HCT116 (cell line): ENCODE measurements at regions not wholly inside any gene's neighbourhood (a gene's known extent, or its start where the extent isn't known, plus 50 kb on each side); places are given as distances from the start of the nearest gene placed in this dataset.

ENCODE experiments used
- ATAC-seq: fragments of 200-7000 bp; cut with Tn5 transposase; 2 replicates; pipeline ENCODE4 v1.9.1; 2020; ENCODE audit warnings: mild to moderate bottlenecking, moderate library complexity
- BruUV-seq: library from RNA; stranded (reverse); fragments of 400-500 nt; replicated peaks from 2 replicates; lab custom pipeline; 2021; lab: Mats Ljungman, UMichigan
- CTCF ChIA-PET: fragments of 300-600 bp; sonication (Branson Sonifier 250); formaldehyde crosslinking; loops from one replicate; lab custom pipeline; 2021; ENCODE audit warnings: antibody characterized with exemption; lab: Charles Lee
- POLR2A ChIA-PET: fragments of 300-600, 350-600 bp; sonication (Branson Sonifier 250); formaldehyde crosslinking; loops from one replicate; lab custom pipeline; 2021; ENCODE audit warnings: antibody characterized with exemption; lab: Charles Lee
- RAD21 ChIA-PET, 2 experiments: fragments of 300-600 bp; sonication (Branson Sonifier 250); formaldehyde crosslinking; loops; one replicate each; lab custom pipeline; 2023; ENCODE audit warnings: low total read pairs in 2 of 2; ENCODE audit not compliant: uncharacterized antibody in 2 of 2, unreplicated experiment in 2 of 2, low non-redundant PET in 1 of 2; lab: Charles Lee
- DNase-seq: peaks from one replicate; pipeline ENCODE4 v3.0.0-alpha.2; 2010; ENCODE audit warnings: low read depth, low spot score
- H2AFZ ChIP-seq: fragments of 200-600 bp; shearing (Covaris generic), sonication (generic); 2 replicates; pipeline ENCODE4 v1.6.1; 2017; ENCODE audit warnings: low read depth, mixed run types, mixed read lengths, antibody characterized with exemption, low read length; ENCODE audit not compliant: poor library complexity, severe bottlenecking
- H3K27ac ChIP-seq: 2 replicates; pipeline ENCODE4 v1.5.1; 2012; ENCODE audit warnings: low read depth, low read length
- H3K27me3 ChIP-seq: fragments of 200-600 bp; sonication (generic); 2 replicates; pipeline ENCODE4 v1.6.1; 2016; ENCODE audit warnings: mixed run types, low read length, mixed read lengths; ENCODE audit not compliant: insufficient read depth
- H3K36me3 ChIP-seq, 2 experiments: fragments of 200-500 bp in 1 of 2; fragments of 200-600 bp in 1 of 2; sonication (Bioruptor generic) in 1 of 2; sonication (generic) in 1 of 2; 2 replicates each; pipeline versions ENCODE4 v1.5.1 to v1.6.1; 2014 to 2016; ENCODE audit warnings: low read length in 2 of 2, inconsistent platforms in 1 of 2, mixed read lengths in 1 of 2, mixed run types in 1 of 2; ENCODE audit not compliant: insufficient read depth in 2 of 2, control insufficient read depth in 1 of 2
- H3K4me1 ChIP-seq, 2 experiments: fragments of 200-600 bp in 1 of 2; sonication (generic) in 1 of 2; 2 replicates each; pipeline versions ENCODE4 v1.5.1 to v1.6.1; 2012 to 2017; ENCODE audit warnings: low read length in 2 of 2, inconsistent platforms in 1 of 2, mild to moderate bottlenecking in 1 of 2, mixed read lengths in 1 of 2, mixed run types in 1 of 2, moderate library complexity in 1 of 2; ENCODE audit not compliant: insufficient read depth in 2 of 2, control insufficient read depth in 1 of 2
- H3K4me2 ChIP-seq: fragments of 200-600 bp; sonication (generic); 2 replicates; pipeline ENCODE4 v1.6.1; 2017; ENCODE audit warnings: mixed run types, low read length, mixed read lengths
- H3K4me3 ChIP-seq, 2 experiments: fragments of 200-600 bp in 1 of 2; sonication (generic) in 1 of 2; replicated peaks in 1 of 2; 2 replicates each; pipeline ENCODE4 v1.5.1; 2011 to 2016; ENCODE audit warnings: low read length in 2 of 2, control low read depth in 1 of 2, low read depth in 1 of 2, mild to moderate bottlenecking in 1 of 2, mixed read lengths in 1 of 2, mixed run types in 1 of 2
- H3K79me2 ChIP-seq: fragments of 200-600 bp; sonication (generic); 2 replicates; pipeline ENCODE4 v1.6.1; 2017; ENCODE audit warnings: mild to moderate bottlenecking, mixed run types, low read length, moderate library complexity, mixed read lengths; ENCODE audit not compliant: insufficient read depth
- H3K9ac ChIP-seq: fragments of 200-600 bp; sonication (generic); 2 replicates; pipeline ENCODE4 v1.6.1; 2016; ENCODE audit warnings: low read length, mixed read lengths
- H3K9me2 ChIP-seq: fragments of 200-600 bp; sonication (generic), shearing (Covaris generic); 2 replicates; pipeline ENCODE4 v1.6.1; 2017; ENCODE audit warnings: mixed run types, mild to moderate bottlenecking, moderate library complexity; ENCODE audit not compliant: insufficient read depth
- H3K9me3 ChIP-seq, 2 experiments: fragments of 200-500 bp in 1 of 2; fragments of 200-600 bp in 1 of 2; sonication (Bioruptor generic) in 1 of 2; sonication (generic) in 1 of 2; 2 replicates each; pipeline ENCODE4 v1.6.1; 2014 to 2017; ENCODE audit warnings: low read length in 2 of 2, mixed read lengths in 2 of 2, inconsistent platforms in 1 of 2, low read depth in 1 of 2, mild to moderate bottlenecking in 1 of 2, mixed run types in 1 of 2, moderate library complexity in 1 of 2; ENCODE audit not compliant: control insufficient read depth in 1 of 2, insufficient read depth in 1 of 2
- H4K20me1 ChIP-seq: fragments of 200-600 bp; sonication (generic), shearing (Covaris generic); 2 replicates; pipeline ENCODE4 v1.6.1; 2017; ENCODE audit warnings: mixed run types, mild to moderate bottlenecking, moderate library complexity; ENCODE audit not compliant: insufficient read depth
- CBX3 ChIP-seq: IDR thresholded peaks from 2 replicates; pipeline ENCODE4 v1.6.1; 2012; ENCODE audit warnings: low read depth
- EGR1 ChIP-seq: IDR thresholded peaks from 2 replicates; pipeline ENCODE4 v1.6.1; 2012; ENCODE audit warnings: low read depth
- EZH2 ChIP-seq: fragments of 200-600 bp; sonication (generic); IDR thresholded peaks from 2 replicates; pipeline ENCODE4 v1.6.1; 2017; ENCODE audit warnings: antibody characterized with exemption, mixed run types
- JUND ChIP-seq: IDR thresholded peaks from 2 replicates; pipeline ENCODE4 v1.6.1; 2012
- RAD21 ChIP-seq: IDR thresholded peaks from 2 replicates; pipeline ENCODE4 v1.6.1; 2012; ENCODE audit warnings: low read depth, mild to moderate bottlenecking
- SIN3A ChIP-seq: IDR thresholded peaks from 2 replicates; pipeline ENCODE4 v1.6.1; 2012; ENCODE audit warnings: low read depth
- intact Hi-C: fragments of 100-400 bp; cut with micrococcal nuclease; formaldehyde crosslinking; loops from 2 replicates; pipeline ENCODE4 v1.10.0; 2022
- TF ChIP-seq, protein P1 (sequence below): IDR thresholded peaks from 2 replicates; pipeline ENCODE4 v1.6.1; 2012; ENCODE audit warnings: low read depth
- TF ChIP-seq, protein P2 (sequence below): IDR thresholded peaks from 2 replicates; pipeline ENCODE4 v1.6.1; 2011; ENCODE audit warnings: mild to moderate bottlenecking, low read length, moderate library complexity; ENCODE audit not compliant: insufficient replicate concordance; ENCODE audit errors: extremely low read depth

DNA sequence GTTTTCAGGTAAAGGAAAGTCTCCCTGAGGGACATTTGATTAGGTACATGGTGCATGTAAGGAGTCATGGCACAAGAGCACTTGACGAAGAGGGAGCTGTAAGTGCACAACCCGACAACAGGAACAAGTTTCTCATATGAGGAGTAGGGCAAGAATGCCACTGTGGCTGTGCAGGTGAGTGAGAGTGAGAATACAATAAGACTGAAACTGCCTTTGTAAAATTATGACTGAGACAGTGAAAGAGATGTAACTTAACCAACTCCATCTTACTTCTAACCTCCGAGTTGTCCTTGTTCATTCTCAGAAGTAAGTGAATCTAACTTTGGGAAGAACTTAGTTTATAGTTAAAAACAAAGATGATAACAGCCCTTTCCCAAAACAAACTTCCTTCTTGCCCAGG, 1025.8 kb upstream of the CNTNAP5 start:
- ATAC-seq (no peak), DNase-seq (no peak)
- Histone ChIP-seq H3K9me3 (peaks cover 3 to 17% of the 10 kb centered on the region in 2 experiments; a peak in 2 of 4 replicates), H3K27ac (no peak overlapping the region), H2AFZ (no peak overlapping the region), H3K79me2 (no peaks in the 10 kb centered on the region), H3K36me3 (no peaks in the 10 kb centered on the region), H3K27me3 (no peaks in the 10 kb centered on the region), H4K20me1 (no peaks in the 10 kb centered on the region), H3K9ac (no peak overlapping the region), H3K4me2 (no peak overlapping the region), H3K9me2 (no peaks in the 10 kb centered on the region), H3K4me3 (no peak overlapping the region), H3K4me1 (no peaks in the 10 kb centered on the region)
- POLR2A ChIA-PET: no interaction called here
- RAD21 ChIA-PET: no interaction called here
- no TSS peak for BruUV-seq
- CTCF ChIA-PET: no interaction called here
- TF ChIP-seq, protein P1, sequence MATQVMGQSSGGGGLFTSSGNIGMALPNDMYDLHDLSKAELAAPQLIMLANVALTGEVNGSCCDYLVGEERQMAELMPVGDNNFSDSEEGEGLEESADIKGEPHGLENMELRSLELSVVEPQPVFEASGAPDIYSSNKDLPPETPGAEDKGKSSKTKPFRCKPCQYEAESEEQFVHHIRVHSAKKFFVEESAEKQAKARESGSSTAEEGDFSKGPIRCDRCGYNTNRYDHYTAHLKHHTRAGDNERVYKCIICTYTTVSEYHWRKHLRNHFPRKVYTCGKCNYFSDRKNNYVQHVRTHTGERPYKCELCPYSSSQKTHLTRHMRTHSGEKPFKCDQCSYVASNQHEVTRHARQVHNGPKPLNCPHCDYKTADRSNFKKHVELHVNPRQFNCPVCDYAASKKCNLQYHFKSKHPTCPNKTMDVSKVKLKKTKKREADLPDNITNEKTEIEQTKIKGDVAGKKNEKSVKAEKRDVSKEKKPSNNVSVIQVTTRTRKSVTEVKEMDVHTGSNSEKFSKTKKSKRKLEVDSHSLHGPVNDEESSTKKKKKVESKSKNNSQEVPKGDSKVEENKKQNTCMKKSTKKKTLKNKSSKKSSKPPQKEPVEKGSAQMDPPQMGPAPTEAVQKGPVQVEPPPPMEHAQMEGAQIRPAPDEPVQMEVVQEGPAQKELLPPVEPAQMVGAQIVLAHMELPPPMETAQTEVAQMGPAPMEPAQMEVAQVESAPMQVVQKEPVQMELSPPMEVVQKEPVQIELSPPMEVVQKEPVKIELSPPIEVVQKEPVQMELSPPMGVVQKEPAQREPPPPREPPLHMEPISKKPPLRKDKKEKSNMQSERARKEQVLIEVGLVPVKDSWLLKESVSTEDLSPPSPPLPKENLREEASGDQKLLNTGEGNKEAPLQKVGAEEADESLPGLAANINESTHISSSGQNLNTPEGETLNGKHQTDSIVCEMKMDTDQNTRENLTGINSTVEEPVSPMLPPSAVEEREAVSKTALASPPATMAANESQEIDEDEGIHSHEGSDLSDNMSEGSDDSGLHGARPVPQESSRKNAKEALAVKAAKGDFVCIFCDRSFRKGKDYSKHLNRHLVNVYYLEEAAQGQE: no peak
- TF ChIP-seq EGR1: no peak
- no peak for TF ChIP-seq RAD21
- no peak for TF ChIP-seq EZH2
- no peak for TF ChIP-seq SIN3A
- no peak for TF ChIP-seq CBX3
- TF ChIP-seq, protein P2, sequence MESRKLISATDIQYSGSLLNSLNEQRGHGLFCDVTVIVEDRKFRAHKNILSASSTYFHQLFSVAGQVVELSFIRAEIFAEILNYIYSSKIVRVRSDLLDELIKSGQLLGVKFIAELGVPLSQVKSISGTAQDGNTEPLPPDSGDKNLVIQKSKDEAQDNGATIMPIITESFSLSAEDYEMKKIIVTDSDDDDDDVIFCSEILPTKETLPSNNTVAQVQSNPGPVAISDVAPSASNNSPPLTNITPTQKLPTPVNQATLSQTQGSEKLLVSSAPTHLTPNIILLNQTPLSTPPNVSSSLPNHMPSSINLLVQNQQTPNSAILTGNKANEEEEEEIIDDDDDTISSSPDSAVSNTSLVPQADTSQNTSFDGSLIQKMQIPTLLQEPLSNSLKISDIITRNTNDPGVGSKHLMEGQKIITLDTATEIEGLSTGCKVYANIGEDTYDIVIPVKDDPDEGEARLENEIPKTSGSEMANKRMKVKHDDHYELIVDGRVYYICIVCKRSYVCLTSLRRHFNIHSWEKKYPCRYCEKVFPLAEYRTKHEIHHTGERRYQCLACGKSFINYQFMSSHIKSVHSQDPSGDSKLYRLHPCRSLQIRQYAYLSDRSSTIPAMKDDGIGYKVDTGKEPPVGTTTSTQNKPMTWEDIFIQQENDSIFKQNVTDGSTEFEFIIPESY: no peak
- no peak for TF ChIP-seq JUND
- intact Hi-C loops: no loop called here
